Posterior vena cava (tissue), 2 donors: ENCODE measurements at regions not wholly inside any gene's neighbourhood (a gene's known extent, or its start where the extent isn't known, plus 50 kb on each side); places are given as distances from the start of the nearest gene placed in this dataset.

Experiments used
- DNase-seq: peaks from one replicate; pipeline ENCODE4 v3.0.0-alpha.2; 2020; ENCODE audit warnings: low spot score
- intact Hi-C, 2 donors: fragments of 100-400 bp; cut with DNase I; formaldehyde crosslinking; loops; one replicate each; pipeline versions ENCODE4 v1.14.1 to v1.14.2; 2022 to 2023
- donor health status: DM: yes; HTN: yes; CAD: no.
- donor health status: DM: yes; HTN: yes; CAD: no.

DNA sequence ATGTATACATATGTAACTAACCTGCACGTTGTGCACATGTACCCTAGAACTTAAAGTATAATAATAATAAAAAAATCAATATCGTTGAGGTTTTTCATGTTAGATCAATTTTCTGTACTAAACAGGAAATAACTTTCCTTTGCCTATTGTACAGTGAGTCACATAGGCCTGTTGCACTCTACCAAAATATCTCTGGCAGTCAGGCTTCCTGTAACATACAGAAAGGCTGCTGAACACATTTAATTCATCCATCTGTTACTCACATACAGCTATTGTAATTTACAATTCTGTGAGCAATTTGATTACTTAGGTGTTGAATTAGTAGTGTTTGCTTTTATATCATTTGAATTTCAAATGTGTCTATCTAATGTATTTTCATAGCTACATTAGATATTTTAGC lies 427.8 kb downstream of the TMA16 start:
- intact Hi-C loops, result no loop called here
- no peak for DNase-seq

DNA sequence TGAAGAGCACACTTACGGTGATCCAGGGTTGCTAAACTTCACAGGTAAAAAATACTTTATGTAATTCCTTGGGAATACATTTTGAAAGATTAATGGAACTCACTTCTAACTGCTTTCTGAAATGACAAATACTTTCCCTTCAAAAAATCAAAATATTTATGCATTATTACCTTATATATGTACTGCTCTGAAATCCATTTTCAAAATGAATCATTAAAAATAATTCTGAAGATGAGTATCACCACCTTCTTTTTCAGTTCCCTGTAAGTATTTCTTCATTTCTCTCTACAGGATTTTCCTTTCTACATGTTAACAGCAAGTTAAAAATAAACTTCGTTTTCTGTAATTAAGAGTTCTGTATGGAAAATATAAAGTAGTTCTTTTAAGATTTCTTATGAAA lies 428.6 kb downstream of the TMA16 start:
- DNase-seq, result no peak
- intact Hi-C loops, result no loop called here

DNA sequence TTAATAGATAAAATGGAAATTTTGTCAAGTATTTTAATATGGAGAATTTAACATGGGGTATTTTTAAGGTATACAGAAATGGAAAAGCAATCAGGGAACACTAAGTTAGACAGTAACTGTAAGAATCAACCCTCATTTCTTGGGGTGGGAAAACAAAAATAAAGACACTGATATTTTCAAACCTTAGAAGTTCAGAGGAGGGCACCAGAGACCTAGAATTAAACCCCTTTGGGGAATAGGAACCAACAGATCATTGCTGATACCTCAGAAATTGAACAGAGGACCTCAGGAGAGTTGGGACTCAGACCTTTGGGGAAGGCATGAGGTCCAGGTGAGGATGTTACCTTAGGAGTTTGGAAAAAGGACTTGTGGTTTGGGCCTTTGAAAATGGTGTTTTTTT lies 435.6 kb downstream of the TMA16 start:
- no peak for DNase-seq
- intact Hi-C loops, result no loop called here

DNA sequence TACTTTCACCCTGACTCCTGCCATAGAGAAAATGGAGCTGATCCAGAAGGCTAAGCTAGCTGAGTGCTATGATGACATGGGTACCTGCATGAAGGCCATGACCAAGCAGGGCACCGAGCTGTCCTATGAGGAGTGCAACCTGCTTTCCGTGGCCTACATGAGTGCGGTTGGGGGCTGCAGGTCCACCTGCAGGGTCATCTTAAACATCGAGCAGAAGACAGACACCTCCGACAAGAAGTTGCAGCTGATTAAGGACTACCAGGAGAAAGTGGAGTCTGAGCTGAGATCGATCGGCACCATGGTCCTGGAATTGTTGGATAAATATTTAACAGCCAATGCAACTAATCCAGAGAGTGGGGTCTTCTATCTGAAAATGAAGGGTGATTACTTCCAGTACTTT lies 438.0 kb downstream of the TMA16 start:
- DNase-seq, result no peak
- intact Hi-C loops, result no loop called here

DNA sequence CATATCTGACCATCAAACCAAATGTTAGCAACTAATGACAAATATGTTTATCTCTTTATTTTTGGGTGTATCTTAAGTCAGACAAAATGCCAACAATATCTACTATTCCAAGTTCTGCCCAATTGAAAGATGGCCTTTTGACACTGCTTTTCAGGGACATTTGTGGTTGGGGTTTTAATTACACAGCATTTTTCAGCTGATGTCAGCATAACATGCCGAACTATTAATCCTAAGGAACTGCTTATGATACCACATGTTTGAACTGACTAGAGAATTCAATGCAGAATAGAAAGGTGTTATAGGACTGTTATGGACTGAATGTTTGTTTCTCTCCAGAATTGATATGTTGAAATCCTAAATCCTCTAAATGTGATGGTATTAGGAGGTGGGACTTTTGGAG lies 445.1 kb downstream of the TMA16 start:
- intact Hi-C loops, result no loop called here
- DNase-seq, result no peak

DNA sequence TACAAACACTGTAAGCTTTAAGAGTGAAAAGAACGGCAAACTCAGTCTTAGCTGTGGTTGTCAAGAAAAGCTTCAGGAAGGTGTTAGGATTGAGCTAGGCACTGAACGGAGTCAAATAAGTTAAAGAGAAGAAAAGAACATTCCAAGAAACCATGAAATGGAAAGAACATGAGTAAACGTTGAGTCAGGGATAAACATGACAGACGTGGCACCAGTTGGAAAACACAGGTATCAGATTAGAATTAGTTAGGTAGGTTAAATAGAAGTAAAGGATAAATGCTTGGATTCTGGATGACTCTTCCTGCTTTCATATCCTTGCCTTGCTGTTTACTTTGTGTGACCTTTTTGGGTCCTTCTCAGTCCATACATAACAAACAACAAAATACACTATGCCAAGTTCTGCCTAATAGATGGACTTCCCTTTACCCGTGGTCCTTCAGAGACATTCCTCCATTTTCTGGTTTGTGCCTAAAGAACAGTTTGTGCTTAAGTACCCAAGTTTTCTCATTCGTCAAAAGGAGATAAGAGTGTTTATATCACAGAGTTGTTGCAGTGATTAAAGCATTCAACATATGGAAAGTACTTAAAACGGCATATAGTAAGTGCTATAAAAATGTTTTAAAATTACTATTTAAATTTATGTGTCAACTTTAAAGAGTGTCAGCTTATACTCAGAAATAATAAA lies 446.9 kb downstream of the TMA16 start:
- intact Hi-C loops, result no loop called here
- DNase-seq, result no peak

DNA sequence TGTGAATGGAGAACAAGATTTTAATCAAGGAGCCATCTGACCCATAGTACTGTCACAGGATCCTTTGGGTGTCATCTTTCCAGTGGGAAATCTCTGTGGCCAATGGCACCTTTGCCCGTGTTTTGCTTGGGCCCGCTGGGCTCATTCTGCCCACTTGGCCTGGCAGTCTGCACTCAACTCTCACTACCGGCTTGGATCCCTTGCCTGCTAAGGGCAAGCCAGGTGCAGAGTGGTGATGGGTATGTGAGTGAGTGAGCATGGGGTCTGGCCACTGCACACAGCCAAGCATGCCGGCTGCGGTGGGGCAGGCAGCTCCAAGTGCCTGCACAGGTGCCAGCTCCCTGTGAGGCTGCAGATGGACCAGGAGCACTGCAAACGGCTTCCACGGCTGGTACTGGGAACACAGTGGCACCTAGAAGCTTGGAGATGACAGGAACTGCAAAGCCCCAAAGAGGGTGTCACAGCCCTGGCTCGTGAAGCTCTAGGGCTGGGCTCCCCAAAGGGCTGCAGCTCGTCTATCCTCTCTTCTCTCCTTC lies 454.5 kb downstream of the TMA16 start:
- no peak for DNase-seq
- intact Hi-C loops, result no loop called here

DNA sequence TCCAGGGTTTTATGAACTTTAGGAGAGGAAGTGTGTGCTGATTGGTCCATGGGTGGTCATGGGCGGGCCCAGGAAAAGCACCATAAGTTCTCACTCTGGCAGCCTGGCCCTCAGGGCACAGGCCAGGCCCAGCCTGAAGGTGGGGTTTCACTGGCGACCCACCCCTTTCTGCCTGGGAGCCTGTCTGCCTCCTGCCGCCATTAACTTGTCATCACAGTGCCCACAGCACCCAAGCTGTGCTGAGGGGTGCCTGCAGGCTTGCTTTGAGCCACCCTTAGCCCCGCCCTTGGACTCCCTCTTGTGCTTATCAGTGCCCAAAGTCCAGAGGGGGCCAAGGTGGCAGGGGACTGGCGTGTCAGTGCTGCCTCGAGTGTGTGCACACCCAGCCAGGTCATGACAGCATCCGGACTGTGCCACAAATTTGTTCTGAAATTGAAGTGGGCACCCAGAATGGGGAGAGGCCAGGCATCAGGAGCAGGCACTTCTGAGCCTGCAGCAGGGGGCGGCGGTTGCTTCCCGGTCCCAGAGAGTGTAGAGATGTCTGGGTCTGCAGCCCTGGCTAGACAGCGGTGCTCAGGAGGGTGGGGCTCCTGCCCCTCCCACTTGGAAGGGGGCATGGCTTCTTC lies 455.6 kb downstream of the TMA16 start:
- intact Hi-C loops, result no loop called here
- no peak for DNase-seq

DNA sequence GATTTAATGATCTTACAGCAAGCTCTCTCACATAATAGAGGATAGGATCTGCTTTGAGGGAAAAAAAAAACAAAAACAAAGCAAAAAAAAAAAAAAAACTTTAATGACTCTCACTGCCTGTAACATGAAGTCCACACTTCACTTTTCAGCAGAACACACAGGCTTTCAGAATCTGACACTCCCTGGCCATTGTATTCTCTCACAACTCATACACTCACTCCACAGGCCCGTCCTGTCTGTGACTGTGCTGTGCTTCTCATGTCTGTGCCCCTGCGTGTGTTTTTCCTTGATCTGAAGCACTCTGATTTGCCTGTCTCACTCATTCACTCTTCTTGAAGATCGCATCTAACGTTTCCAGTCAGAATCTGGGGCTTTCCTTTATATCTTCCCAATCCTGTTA lies 460.8 kb downstream of the TMA16 start:
- no peak for DNase-seq
- intact Hi-C loops, result no loop called here

DNA sequence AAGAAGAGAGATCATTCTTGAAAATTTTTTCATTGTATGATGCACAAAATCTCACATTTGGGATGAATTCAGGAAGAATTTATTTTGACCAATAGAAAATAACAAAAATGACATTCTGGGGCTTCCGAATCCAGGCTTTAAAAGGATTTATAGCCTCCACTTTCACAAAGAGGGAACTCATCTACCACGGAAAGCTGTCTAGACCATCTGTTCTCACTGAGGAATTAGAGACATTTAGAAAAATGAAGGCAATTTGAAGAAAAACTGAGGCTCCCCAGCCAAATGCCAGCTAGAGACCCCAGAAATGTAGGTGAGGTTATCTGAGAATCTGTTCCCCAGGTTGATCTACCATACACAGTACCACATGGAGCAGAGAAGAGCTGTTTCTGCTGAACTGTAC lies 464.3 kb downstream of the TMA16 start:
- intact Hi-C loops, result no loop called here
- DNase-seq, result no peak

DNA sequence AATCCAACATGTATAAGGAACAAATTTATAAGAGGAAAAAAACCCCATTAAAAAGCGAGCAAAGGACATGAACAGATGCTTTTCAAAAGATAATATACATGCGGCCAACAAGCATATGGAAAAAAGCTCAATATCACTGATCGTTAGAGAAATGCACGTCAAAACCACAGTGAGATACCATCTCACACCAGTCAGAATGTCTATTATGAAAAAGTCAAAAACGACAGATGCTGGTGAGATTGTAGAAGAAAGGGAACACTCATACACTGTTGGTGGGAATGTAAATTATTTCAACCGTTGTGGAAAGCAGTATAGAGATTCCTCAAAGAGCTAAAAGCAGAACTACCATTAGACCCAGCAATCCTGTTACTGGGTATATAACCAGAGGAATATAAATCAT lies 465.4 kb downstream of the TMA16 start:
- no peak for DNase-seq
- intact Hi-C loops, result no loop called here

DNA sequence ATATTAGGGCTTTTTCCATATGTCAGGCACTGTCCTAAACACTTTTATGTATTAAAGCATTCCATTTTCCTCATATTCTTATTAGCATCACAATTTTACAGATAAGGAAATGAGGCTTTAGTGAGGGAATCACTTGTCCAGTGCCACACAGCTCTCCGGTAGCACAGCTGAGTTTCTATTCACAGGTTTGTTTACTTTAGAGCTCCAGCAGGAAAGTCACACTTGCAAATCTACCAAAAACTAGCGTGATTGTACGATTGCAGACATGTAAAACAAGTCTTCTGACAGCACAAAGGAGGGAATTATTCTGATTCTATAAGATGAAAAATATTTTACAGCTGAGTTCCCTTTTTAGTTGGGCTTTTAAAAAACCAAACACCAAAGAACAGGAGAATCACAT lies 472.1 kb downstream of the TMA16 start:
- intact Hi-C loops, result no loop called here
- DNase-seq, result no peak

DNA sequence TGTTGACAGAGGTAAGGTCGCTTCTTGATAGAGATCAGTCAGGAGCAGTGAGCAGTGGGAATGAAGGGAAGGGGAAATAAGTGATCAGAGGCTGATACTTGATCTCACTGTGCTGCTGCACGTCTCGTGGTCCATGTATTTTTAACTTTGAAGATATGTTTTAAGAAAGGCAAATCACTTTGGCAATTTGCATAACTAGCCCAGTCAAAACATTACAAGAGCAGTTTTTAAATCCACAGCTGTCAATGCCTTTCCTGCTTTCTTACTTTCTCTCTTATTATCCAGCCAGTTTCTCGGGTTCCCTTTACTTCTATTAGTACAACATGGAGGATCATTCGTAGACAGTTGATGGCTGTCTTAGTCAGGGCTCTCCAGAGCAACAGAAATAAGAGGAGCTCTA lies 472.8 kb downstream of the TMA16 start:
- no peak for DNase-seq
- intact Hi-C loops, result no loop called here

DNA sequence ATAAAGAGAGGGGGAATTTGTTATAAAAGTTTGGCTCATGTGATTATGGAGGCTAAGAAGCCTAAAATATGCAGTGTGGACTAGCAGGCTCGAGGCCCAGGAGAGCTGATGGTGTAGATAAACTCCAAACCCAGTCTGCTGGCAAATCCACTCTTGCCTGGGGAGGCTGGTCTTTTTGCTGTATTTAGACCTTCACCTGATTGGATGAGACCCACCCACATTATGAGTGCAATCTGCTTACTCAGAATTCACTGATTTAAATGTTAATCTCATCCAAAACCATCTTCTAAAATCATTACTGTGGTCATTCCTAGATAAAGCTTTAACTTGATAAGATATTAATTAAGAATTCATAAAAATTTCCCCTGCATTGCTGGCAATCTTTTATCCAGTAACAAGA lies 473.2 kb downstream of the TMA16 start:
- intact Hi-C loops, result no loop called here
- no peak for DNase-seq

DNA sequence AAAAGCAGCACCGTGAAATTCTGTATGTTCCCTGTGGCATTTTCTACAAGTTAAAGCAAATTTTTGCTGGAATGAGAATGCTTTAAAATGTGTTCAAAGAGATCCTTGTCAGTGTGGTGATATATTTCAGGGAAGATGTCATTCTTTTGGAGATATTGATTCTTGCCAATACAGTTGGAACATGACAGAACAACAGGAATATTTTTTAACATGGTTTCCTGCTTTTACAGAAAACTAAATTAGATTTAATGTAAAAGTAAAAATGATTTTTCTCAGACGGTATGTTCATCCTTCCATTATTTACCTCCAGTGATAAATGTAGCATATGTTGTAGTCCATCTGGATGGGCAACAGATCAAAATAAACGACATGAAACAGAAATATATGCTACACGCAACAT lies 474.8 kb downstream of the TMA16 start:
- no peak for DNase-seq
- intact Hi-C loops, result no loop called here

DNA sequence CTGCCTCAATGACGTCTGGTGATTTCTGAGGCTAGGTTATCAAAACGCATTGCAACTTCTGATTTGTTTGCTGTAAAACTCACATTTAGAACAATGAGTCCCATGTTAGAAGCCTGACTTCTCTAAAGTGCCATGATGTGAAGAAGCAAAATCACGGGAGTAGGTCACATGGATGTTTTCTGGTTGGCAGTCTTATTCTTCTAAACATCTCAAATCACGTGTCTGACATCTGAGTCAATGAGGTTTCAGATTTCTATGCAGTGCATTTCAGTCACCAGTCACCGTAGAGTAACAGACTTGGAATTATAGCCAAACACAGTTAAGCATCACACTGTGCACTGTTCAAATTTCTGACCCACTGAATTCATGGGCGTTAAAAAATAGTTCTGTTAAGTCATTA lies 482.1 kb downstream of the TMA16 start:
- intact Hi-C loops, result no loop called here
- DNase-seq, result no peak

DNA sequence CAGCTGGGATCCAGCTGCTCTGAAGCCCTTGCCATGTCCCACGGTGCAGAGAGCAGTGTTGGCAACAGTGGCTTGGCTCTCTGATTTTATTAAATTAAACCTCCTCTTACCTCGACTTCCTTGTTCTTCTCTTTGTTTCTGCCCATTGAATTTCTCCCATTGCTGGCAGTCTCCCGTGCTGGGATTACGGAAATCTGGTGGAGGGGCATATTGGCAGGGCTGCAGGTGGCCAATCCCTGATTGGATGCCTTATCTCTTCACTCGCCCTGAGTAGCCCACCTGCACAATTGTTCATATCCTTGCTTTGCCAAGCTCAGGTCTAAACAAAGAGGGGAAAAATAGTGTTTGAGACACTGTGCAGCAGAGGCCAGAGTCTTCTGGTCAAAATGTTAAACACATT lies 493.9 kb downstream of the TMA16 start:
- no peak for DNase-seq
- intact Hi-C loops, result no loop called here

DNA sequence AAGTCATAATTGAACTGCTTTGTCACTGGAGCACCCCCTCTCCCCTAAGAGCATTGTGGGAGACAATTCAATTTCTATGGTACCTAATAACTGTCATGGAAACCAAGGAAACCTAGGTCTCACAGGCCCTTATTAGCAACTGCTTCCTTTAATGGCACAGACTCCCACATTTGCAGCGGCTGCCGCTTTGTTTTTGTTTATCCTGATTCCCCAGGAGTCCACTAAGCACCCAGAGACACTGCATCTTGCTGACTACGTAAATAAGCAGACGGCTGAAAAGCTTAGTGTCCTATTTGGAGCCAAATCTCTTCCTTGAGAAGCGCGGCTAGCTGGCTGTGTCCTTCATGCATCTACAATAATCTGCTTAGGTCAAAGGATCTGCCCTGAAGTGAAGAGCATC lies 494.4 kb downstream of the TMA16 start:
- no peak for DNase-seq
- intact Hi-C loops, result no loop called here

DNA sequence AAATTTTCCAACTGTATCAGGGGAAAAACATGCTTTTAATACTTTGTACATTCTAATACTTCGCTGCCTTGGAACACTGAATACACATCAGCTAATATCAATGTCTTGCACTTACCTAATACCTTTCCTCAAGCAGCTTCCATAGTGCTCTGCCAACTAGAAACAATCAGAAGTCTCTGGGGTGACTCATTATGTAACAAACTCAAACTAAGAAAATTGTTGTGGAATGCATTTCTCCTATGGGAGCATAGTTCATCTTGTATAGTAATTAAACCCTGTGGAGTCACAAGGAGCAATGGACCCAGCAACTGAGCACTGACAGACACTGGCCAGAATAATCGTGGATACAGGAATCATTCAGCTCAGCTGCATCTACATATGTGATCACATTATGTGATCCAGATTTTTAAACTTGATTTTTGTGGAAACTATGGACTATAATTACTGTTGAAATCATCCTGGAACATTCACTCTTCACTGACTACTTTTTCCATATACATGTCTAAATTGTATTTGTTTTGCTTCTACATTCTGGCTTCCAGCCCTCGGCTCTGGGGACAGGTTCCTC lies 496.9 kb downstream of the TMA16 start:
- intact Hi-C loops, result no loop called here
- no peak for DNase-seq

DNA sequence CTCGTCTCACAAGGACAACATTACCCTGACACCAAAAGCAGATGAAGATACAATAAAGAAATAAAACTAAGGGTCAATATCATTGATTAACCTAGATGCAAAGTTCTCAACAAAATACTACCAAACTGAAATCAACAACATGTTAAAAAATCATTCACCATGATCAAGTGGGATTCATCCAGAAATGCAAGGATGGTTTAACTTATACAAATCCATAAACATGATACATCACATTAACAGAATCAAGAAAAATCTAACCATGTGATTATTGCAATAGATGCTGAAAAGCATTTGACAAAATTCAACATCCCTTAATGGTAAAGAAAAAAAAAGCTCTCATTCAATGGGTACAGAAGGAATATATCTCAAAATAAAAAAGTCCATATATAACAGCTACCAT lies 514.9 kb downstream of the TMA16 start:
- intact Hi-C loops, result loop anchor here in 1 of 2 donors (10.0 kb wide), 1 partner anchor 1895 kb away; no protein-coding TSS in a partner anchor
- DNase-seq, result no peak

DNA sequence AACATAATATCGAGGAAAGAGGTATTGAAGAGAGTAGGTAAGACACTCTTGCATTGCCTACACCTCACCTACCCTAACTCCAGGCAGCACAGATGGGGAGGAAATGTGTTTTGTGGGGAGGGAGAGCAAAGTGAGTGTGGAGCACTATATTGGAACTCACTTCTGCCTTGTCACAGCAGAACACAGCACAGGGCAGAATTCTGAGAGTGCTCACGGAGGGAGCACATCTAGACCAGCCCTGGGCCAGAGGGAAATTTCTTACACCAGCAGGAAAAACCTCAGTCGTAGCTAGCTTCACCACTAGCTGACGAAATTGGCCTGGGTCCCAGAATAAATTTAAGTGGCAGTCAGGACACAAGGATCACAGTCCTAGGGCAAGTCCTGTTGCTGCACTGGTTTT lies 517.3 kb downstream of the TMA16 start:
- no peak for DNase-seq
- intact Hi-C loops, result no loop called here
